A673 (cell line): ENCODE measurements at regions not wholly inside any gene's neighbourhood (a gene's known extent, or its start where the extent isn't known, plus 50 kb on each side); places are given as distances from the start of the nearest gene placed in this dataset.

Experiments
- CTCF ChIP-seq: fragments of 300-800, 200-600 bp; sonication (generic); conservative IDR thresholded peaks from 2 replicates; pipeline ENCODE4 v1.5.1; 2017; ENCODE audit warnings: low read depth, mild to moderate bottlenecking, antibody characterized with exemption, low read length, moderate library complexity, mixed read lengths
- EZH2 ChIP-seq: fragments of 200-600 bp; sonication (generic); IDR thresholded peaks from 2 replicates; pipeline ENCODE4 v1.6.1; 2017; ENCODE audit warnings: borderline replicate concordance, low read depth, mild to moderate bottlenecking, mixed read lengths, antibody characterized with exemption, low read length; ENCODE audit not compliant: poor library complexity, severe bottlenecking

DNA sequence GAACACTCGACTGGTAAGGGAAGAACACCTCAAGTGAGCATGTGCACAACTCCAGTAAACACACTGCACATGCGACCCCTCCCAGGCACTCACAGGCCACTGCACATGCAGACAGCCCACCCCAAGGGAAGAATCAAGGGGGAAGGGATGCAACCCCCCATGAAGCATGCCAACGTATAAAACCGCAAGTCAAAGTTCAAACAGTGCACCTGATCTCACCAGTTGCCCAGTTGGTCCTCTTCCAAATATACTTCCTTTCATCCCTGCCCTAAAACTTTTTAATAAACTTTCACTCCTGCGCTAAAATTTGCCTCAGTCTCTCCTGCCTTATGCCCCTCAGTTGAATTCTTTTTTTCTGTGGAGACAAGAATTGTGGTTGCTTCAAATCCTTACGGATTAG is 51.0 kb upstream of the TOM1L1 start:
- no peak for TF ChIP-seq CTCF
- TF ChIP-seq EZH2: no peak
